Fibroblast of the conjunctiva (primary cell): ENCODE measurements at regions not wholly inside any gene's neighbourhood (a gene's known extent, or its start where the extent isn't known, plus 50 kb on each side); places are given as distances from the start of the nearest gene placed in this dataset.

Experiments used
- DNase-seq: peaks from one replicate; pipeline ENCODE4 v3.0.0-alpha.2; 2010; ENCODE audit warnings: low read depth

DNA sequence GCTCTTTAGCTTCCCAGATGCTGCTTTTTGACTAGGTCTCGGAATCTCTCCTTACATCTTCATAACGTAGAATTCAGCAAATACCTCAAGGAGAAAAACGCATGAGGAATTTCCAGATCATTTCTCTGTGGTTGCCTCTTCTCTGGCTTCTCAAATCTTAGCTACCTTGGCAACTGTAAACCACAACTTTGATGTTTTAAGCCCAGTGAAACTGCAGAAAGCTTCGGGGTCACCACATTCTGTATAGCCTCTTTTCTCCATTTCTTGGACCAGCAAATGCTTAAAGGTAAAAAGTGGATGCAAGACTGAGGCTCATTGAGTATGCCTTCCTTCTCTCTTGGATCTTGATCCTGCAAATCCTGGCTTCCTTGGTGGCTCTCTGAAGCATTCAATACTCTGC lies 125.5 kb upstream of the FBXL4 start:
- no peak for DNase-seq

DNA sequence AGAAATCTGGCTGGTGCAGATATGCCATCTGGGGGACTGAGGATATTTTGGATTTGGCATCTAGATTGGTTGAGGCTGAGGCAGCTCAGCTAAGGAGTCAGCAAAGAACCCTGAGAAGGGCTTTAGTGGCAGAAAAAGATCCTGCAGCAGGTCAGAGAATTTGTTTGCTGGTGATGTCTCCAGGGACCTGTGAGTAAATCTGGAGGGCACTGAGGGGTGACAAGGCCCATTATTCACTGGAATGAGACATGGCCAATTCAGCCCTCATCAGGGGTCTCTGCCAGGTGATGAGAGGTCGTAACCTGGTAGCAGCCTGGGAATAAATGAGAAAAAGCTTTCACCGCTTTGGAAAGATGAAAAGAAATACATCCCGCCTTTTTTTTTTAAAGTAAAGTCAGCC lies 118.3 kb upstream of the FBXL4 start:
- DNase-seq, result no peak

- no peak for DNase-seq
Observed at GRCh38 chr6:99064834-99065233, 117.1 kb upstream of the FBXL4 start.

GRCh38 chr6:99036672-99037071 lies 88.9 kb upstream of the FBXL4 start:
- DNase-seq, result no peak

DNA sequence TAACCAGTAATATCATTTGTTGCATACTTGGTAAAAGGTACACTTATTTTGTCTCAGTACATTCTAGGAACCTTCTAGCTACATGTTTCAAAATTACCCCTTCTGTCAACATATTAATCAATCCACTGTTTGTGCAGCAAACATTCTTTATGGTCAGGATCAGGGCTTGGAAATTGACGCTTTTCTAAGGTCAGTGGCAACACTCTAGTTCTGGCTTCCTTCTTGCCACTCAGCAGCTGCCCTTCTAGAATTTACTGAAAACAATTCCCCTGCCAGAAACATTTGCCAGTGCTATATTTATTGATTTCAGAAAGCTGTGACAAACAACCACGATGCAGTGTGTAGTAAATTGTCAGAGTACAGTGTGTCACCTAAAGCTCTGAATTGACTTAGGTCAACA lies 84.7 kb upstream of the FBXL4 start:
- no peak for DNase-seq

DNA sequence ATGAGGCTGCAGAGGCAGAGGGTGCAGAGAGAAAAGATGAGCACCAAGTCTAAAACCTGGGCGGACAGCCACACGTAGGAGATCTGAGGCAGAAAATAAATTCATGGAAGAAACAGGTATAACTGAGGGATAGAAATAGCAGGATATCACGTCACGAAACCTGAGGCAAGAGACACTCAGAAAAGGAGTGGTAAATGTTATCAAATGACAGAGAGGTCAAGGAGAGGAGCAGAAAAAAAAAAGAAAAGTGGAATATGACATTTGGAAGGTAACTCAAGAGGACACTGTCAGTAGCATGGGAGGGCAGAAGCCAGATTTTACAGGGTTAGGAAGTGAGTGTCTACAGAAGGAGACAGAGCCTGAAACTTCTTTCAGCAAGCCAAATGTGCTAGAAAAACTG lies 84.2 kb upstream of the FBXL4 start:
- DNase-seq, result no peak

DNA sequence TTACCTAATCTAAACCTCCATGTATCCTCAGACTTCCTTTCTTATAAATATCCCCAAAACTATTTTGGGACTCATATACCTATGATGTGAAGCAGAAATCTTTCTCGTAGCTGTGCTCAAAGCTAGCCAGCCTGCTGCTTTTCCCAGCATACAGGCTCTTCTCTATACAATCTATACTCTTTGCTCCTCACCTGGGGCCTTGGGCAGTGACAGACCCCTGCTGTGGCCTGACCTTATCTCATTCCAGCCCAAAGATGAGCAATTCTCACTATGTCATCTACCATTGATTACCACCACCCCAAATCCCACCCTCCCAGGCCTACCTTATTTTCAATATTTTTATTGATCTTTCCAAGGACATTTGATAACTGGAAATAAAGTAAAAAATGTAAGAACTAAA lies 83.2 kb upstream of the FBXL4 start:
- no peak for DNase-seq

GRCh38 chr6:99026135-99026534 lies 78.4 kb upstream of the FBXL4 start:
- DNase-seq, result no peak

- DNase-seq, result no peak
Observed at GRCh38 chr6:99024089-99024488, 76.3 kb upstream of the FBXL4 start.

DNA sequence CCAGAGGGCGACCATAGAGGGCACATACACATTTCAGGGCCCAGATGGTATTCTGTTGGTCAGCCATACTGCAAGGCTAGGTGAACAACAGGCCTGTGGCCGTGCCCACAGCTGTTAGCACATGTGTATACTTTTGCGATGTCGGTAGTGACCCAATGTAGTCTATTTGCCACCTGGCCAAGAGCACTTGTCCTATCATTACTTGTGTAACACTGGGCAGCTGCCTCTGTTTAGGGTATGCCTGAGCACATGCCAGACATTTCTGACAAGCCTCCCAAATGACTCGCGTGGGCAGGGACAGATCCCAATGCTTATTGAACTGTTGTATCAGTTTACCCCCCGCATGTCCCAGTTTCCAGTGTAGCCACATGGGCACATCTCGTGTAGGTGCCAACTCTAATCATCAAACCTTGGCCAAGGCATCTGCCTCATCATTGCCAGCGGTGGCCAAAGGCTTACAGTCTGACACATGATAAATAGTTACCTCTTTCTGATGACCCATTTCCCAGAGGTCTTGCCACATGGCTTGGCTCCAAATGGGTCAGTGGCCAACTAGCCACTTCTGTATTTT lies 74.4 kb upstream of the FBXL4 start:
- no peak for DNase-seq

GRCh38 chr6:99019381-99019780 lies 71.6 kb upstream of the FBXL4 start:
- no peak for DNase-seq

GRCh38 chr6:99017150-99017549 lies 69.4 kb upstream of the FBXL4 start:
- DNase-seq, result no peak

DNA sequence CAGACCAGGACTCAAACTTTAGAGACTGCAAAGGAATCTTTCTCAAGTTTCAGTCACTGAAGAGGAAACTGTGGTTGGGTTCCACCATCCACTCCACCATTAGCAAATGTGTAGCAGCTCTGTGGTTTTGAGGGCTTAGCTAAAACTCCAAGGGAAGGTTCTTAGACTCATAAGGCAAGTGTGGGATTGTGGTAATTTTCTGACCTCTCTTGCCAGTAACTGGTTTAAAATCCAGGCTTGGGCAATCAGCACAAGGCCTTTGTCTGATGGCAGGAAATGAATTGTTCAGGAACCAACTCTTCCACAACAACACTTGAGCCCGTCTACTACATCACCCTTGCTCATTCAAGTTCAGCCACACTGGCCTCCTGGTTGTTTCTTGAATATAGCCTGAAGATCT lies 68.6 kb upstream of the FBXL4 start:
- no peak for DNase-seq

GRCh38 chr6:99014061-99014460 lies 66.3 kb upstream of the FBXL4 start:
- no peak for DNase-seq

GRCh38 chr6:99013661-99014060 lies 65.9 kb upstream of the FBXL4 start:
- DNase-seq, result no peak

GRCh38 chr6:99013145-99013544 lies 65.4 kb upstream of the FBXL4 start:
- peak; percentile 27 for DNase-seq

DNA sequence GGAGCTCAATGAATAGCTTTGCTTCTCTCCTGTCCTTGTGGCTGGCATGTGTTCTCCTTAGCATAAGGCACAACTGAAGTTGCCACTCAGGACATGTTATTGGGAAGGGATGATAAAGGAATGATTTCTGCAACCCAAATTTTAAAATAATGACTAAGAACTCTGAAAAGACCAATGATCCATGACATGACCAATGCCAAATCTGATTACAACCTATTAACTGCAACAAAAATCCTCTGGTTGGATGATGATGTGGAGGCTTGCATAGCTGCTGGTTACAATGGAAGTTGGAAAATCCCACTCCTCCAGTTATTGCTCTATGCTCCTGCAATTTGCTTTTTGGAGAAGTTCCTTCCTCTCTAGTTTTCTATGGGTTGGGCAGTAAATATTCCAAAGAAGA lies 63.4 kb upstream of the FBXL4 start:
- DNase-seq, result no peak

DNA sequence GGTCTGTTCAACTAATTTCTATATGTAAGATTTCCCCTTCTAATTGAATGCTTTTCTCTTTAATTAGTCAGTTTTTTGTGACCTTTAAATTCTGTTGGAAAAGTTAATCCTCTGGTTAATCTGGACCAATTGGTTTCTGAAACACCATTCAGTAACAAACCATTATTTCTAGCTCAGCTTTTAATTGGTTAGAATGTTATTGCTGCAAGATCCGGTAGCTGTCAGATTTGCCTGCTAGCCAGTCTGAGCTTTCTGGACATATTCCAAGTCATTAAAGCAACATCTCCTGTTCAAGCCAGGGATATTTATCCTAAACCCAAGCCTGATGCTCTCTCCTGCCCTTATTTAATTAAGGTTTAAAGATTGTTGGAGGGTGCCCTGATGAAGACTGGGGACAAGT lies 55.1 kb upstream of the FBXL4 start:
- no peak for DNase-seq

GRCh38 chr6:98998103-98998502 lies 50.4 kb upstream of the FBXL4 start:
- no peak for DNase-seq
